ENCODE measurements at regions not wholly inside any gene's neighbourhood (a gene's known extent, or its start where the extent isn't known, plus 50 kb on each side); places are given as distances from the start of the nearest gene placed in this dataset.

DNA sequence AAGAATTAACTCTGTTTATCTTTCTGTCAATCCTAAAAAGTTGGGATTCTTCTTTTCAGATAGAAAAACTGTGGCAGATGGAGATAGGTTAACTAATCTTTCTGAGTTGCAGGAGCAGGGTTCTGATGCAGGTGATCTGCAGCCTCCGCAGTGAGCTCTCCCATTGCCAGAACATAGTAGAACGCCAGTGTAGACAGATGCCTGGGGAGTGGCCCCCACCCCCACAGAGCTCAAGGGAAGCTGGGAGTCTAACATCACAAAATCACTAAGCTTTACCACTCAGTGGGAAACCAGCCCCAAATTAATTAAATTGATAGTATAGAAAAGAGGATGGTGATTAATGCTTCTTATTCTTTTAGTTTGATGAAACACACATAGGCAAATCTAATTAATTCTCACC, 295.0 kb upstream of the ATP10A start:
- DNase-seq (ENCODE audit: low read depth) = no peak
- H3K4me3 ChIP-seq (ENCODE audit: low read length) = no peak overlapping the region
- TF ChIP-seq, protein P1, sequence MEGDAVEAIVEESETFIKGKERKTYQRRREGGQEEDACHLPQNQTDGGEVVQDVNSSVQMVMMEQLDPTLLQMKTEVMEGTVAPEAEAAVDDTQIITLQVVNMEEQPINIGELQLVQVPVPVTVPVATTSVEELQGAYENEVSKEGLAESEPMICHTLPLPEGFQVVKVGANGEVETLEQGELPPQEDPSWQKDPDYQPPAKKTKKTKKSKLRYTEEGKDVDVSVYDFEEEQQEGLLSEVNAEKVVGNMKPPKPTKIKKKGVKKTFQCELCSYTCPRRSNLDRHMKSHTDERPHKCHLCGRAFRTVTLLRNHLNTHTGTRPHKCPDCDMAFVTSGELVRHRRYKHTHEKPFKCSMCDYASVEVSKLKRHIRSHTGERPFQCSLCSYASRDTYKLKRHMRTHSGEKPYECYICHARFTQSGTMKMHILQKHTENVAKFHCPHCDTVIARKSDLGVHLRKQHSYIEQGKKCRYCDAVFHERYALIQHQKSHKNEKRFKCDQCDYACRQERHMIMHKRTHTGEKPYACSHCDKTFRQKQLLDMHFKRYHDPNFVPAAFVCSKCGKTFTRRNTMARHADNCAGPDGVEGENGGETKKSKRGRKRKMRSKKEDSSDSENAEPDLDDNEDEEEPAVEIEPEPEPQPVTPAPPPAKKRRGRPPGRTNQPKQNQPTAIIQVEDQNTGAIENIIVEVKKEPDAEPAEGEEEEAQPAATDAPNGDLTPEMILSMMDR (conservative IDR thresholded peaks at IDR 0.05; ENCODE audit: low read length) = no peak

DNA sequence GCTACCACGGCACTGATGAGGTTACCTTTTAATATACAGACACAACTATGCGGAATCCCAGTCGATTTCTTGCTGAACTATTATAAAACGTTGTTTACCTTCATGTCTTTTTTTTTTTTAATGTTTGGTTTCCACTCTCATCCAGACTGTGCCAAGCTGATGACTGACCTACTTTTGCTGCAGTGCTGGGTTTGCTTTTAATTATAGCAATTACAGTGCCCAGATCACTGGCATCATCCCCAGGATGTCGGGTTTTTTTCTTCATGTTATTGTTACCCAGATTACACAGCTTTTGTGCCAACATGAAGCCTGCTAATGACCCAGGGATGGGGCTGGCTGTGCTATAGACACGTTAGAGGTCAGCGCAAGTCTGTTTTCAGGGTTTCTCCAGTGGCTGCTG, 294.0 kb upstream of the ATP10A start:
- no peak for DNase-seq (ENCODE audit: low read depth)
- no peak overlapping the region for H3K4me3 ChIP-seq (ENCODE audit: low read length)
- TF ChIP-seq, protein P1 (conservative IDR thresholded peaks at IDR 0.05; ENCODE audit: low read length) = no peak

DNA sequence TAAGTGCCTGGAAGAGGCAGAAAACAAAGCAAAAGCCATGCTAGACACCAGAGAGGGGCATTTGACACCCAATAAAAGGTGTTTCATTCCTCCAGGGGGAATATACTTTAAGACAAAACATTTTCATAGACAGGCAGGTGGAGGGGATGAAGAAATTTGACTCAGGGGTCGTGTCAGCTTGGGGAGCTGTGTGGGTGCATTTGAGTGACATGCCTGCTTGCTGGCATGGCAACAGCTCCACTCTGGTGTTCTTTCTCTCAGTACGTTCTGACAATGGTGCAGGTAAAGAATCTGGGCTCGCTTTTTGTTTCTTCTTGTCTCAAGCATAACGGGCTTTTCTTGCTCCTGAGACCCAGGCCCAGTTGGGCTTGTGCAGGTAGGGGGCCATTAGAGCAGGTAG, 292.9 kb upstream of the ATP10A start:
- TF ChIP-seq, protein P1 (conservative IDR thresholded peaks at IDR 0.05; ENCODE audit: low read length) = no peak
- H3K4me3 ChIP-seq (ENCODE audit: low read length) = no peak overlapping the region
- no peak for DNase-seq (ENCODE audit: low read depth)

DNA sequence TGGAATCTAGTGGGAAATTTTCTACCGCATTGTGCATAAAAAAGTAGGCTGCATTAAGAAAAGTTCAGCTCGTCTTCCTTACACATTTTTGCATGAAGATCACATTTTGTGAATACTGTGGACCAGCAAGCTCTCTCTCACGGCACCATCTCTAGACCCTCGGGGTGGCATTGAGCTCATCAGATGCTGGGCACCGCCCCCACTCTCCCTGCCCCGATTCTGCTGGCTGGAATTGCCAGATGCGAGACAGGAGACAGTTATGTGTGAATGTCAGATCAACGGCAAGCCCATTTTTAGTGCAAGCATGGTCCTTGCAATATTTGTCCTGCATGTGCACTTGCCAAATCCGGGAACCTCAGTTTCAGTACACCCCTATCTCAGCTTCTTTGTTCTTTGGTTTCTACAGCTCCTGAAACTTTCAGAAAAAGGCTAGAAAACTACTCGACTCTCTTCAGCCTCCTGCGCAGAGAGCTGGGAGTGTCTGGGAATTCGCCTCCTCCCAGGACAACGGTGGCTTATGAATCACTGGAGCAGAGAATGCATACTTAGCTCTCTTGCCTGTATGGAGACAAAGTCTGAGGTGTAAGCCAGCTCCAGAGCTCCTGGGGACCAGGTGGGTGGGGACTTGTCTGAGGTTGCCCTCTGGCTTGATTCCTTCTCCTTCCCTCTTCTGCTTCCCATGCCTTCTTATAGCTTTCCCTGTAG, 285.2 kb upstream of the ATP10A start:
- no peak for DNase-seq (ENCODE audit: low read depth)
- TF ChIP-seq, protein P1 (conservative IDR thresholded peaks at IDR 0.05; ENCODE audit: low read length) = no peak
- no peak overlapping the region for H3K4me3 ChIP-seq (ENCODE audit: low read length)

DNA sequence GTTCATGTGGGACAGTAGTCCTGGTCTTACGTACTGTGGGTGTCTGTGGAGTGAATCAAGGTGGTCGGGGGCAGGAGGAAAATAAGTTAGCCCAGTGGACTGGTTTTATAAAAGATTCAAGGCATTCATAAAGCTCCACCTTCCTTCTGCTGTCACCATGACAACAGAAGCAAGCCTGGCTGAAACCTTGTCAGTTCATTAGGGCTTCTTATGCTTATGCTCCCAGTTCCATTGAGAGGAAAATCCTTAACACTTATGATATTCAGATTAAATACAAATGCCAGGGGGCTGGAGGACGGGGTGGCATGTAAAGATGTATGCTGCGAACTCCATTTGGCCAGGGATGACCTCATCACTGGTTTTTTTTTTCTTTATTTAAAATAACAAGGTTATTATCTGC, 283.1 kb upstream of the ATP10A start:
- no peak overlapping the region for H3K4me3 ChIP-seq (ENCODE audit: low read length)
- DNase-seq (ENCODE audit: low read depth) = no peak
- TF ChIP-seq, protein P1 (conservative IDR thresholded peaks at IDR 0.05; ENCODE audit: low read length) = no peak

DNA sequence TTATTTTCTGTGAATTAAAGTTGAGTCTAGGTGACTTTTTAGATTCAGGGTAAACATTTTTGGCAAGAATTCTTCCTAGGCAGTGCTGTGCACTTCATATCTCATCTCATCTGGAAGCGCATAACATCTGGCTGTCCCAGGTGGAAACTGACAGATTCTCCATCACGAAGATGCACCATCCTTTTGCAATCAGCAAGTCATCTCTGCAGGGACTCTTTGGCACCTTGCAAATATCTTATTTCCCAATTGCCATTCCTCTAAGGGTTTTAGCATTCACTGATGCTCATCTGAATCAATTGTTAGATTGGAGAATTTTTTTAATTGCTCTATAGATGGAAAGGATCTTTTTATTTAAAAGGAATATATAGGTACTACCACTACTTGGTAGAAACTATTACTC, 282.7 kb upstream of the ATP10A start:
- TF ChIP-seq, protein P1 (conservative IDR thresholded peaks at IDR 0.05; ENCODE audit: low read length) = no peak
- no peak overlapping the region for H3K4me3 ChIP-seq (ENCODE audit: low read length)
- no peak for DNase-seq (ENCODE audit: low read depth)

DNA sequence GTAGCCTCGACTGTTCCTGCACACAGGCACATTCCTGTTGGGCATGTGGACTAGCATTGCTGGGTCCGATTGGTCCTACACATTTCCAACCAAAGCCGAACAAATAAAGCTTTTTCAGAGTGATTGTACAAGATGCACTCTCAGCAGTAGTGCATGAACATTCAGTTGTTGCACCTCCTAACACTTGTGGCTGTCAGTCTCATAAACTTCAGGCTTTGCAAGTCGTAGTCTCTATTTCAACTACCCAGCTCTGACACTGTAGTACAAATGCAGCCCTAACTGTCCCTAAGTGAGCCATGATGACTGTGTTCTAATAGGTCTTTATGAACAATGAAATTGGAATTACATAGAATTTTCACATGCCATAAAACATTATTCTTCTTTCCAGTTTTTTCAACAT, 281.7 kb upstream of the ATP10A start:
- TF ChIP-seq, protein P1 (conservative IDR thresholded peaks at IDR 0.05; ENCODE audit: low read length) = no peak
- no peak overlapping the region for H3K4me3 ChIP-seq (ENCODE audit: low read length)
- no peak for DNase-seq (ENCODE audit: low read depth)

All from AG10803 (cell line).